GM23248 (cell line): ENCODE measurements at regions not wholly inside any gene's neighbourhood (a gene's known extent, or its start where the extent isn't known, plus 50 kb on each side); places are given as distances from the start of the nearest gene placed in this dataset.

Experiments
- DNase-seq: peaks from one replicate; pipeline ENCODE4 v3.0.0-alpha.2; 2015
- H2AFZ ChIP-seq: fragments of 200-600 bp; sonication (generic); 2 replicates; pipeline ENCODE4 v1.6.1; 2016; ENCODE audit warnings: antibody characterized with exemption
- H3F3A ChIP-seq: fragments of 200-600 bp; sonication (generic); 2 replicates; pipeline ENCODE4 v1.6.1; 2016; ENCODE audit warnings: mild to moderate bottlenecking, antibody characterized with exemption, mixed run types; ENCODE audit not compliant: insufficient read depth
- H3K27ac ChIP-seq: fragments of 200-600 bp; sonication (generic); 2 replicates; pipeline ENCODE4 v1.5.1; 2016; ENCODE audit warnings: mild to moderate bottlenecking
- H3K27me3 ChIP-seq: fragments of 200-600 bp; sonication (generic); replicated peaks from 2 replicates; pipeline ENCODE4 v1.6.1; 2016; ENCODE audit warnings: mild to moderate bottlenecking; ENCODE audit not compliant: insufficient read depth
- H3K36me3 ChIP-seq: fragments of 200-600 bp; sonication (generic); 2 replicates; pipeline ENCODE4 v1.6.1; 2016; ENCODE audit warnings: low read depth, mild to moderate bottlenecking
- H3K4me1 ChIP-seq: fragments of 200-600 bp; sonication (generic); 2 replicates; pipeline ENCODE4 v1.6.1; 2016; ENCODE audit warnings: mild to moderate bottlenecking; ENCODE audit not compliant: insufficient read depth
- H3K4me2 ChIP-seq: fragments of 200-600 bp; sonication (generic); one replicate; pipeline ENCODE4 v1.6.1; 2016; ENCODE audit warnings: mild to moderate bottlenecking; ENCODE audit not compliant: unreplicated experiment
- H3K4me3 ChIP-seq: fragments of 200-600 bp; sonication (generic); 2 replicates; pipeline ENCODE4 v1.5.1; 2016; ENCODE audit warnings: mild to moderate bottlenecking
- H3K79me2 ChIP-seq: fragments of 200-600 bp; sonication (generic); 2 replicates; pipeline ENCODE4 v1.6.1; 2016; ENCODE audit warnings: mild to moderate bottlenecking; ENCODE audit not compliant: insufficient read depth
- H3K9ac ChIP-seq: fragments of 200-600 bp; sonication (generic); 2 replicates; pipeline ENCODE4 v1.6.1; 2016; ENCODE audit warnings: mild to moderate bottlenecking
- H3K9me2 ChIP-seq: fragments of 200-600 bp; sonication (generic); 2 replicates; pipeline ENCODE4 v1.6.1; 2016; ENCODE audit warnings: mixed run types, mild to moderate bottlenecking, moderate library complexity; ENCODE audit not compliant: insufficient read depth
- H3K9me3 ChIP-seq: fragments of 200-600 bp; sonication (generic); one replicate; pipeline ENCODE4 v1.6.1; 2017; ENCODE audit warnings: low read depth
- H4K20me1 ChIP-seq: fragments of 200-600 bp; sonication (generic); 2 replicates; pipeline ENCODE4 v1.6.0; 2016; ENCODE audit not compliant: insufficient read depth
- EZH2 ChIP-seq: fragments of 200-600 bp; sonication (generic); IDR thresholded peaks from 2 replicates; pipeline ENCODE4 v1.6.1; 2018; ENCODE audit warnings: antibody characterized with exemption, mild to moderate bottlenecking; ENCODE audit not compliant: insufficient read depth, poor library complexity, severe bottlenecking
- EZH2phosphoT487 ChIP-seq: fragments of 200-600 bp; sonication (generic); IDR thresholded peaks from 2 replicates; pipeline ENCODE4 v1.6.1; 2018; ENCODE audit warnings: antibody characterized with exemption, moderate library complexity, mild to moderate bottlenecking, low read depth; ENCODE audit not compliant: insufficient read depth
- WGBS, 2 experiments: methylation state at CpG; one replicate each; pipeline ENCODE4 v1.1.6; 2015 to 2017; ENCODE audit warnings: low lambda C conversion rate in 2 of 2, low coverage in 1 of 2; ENCODE audit errors: missing lambda C conversion rate in 2 of 2; 5-methylcytosine and 5-hydroxymethylcytosine counted together
- in situ Hi-C: fragments of 300-500 bp; cut with MboI; formaldehyde crosslinking; loops from 2 replicates; pipeline ENCODE4 v1.15.0; 2020

DNA sequence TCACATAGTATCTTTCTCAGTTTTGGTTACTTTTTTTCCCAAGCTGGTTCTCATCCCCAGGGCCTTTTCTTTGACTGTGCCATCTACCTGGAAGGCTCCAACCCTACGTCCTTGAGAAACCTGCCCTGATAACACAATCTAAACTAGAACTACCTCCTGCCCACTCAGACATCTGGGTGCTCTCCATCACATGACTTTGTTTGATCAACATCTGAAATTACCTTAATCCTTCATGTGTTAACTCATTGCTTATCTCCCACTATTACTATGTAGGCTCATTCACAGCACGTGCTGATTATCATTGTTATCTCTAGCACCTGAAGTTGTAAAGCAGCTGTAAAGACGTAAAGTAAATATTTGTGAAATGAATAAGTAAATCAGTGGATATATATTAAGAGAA lies 784.0 kb downstream of the TMTC2 start:
- no peaks in the 10 kb centered on the region for H3K36me3 ChIP-seq
- in situ Hi-C loops, result no loop called here
- no peak for TF ChIP-seq EZH2phosphoT487
- no peak for TF ChIP-seq EZH2
- DNase-seq, result no peak
- H2AFZ ChIP-seq, result no peak overlapping the region
- no peak overlapping the region for H3K4me3 ChIP-seq
- no peak overlapping the region for H3K4me2 ChIP-seq
- no peaks in the 10 kb centered on the region for H3K9me3 ChIP-seq
- H3K9me2 ChIP-seq, result no peaks in the 10 kb centered on the region
- no peaks in the 10 kb centered on the region for H3K4me1 ChIP-seq
- H3K79me2 ChIP-seq, result no peaks in the 10 kb centered on the region
- no peak overlapping the region for H3K9ac ChIP-seq
- no peaks in the 10 kb centered on the region for H4K20me1 ChIP-seq
- no peaks in the 10 kb centered on the region for H3F3A ChIP-seq
- H3K27ac ChIP-seq, result no peak overlapping the region
- WGBS, 2 experiments, result 62 to 74% methylated on average over 3 of the region's 3 CpGs
- H3K27me3 ChIP-seq, result no peaks in the 10 kb centered on the region

DNA sequence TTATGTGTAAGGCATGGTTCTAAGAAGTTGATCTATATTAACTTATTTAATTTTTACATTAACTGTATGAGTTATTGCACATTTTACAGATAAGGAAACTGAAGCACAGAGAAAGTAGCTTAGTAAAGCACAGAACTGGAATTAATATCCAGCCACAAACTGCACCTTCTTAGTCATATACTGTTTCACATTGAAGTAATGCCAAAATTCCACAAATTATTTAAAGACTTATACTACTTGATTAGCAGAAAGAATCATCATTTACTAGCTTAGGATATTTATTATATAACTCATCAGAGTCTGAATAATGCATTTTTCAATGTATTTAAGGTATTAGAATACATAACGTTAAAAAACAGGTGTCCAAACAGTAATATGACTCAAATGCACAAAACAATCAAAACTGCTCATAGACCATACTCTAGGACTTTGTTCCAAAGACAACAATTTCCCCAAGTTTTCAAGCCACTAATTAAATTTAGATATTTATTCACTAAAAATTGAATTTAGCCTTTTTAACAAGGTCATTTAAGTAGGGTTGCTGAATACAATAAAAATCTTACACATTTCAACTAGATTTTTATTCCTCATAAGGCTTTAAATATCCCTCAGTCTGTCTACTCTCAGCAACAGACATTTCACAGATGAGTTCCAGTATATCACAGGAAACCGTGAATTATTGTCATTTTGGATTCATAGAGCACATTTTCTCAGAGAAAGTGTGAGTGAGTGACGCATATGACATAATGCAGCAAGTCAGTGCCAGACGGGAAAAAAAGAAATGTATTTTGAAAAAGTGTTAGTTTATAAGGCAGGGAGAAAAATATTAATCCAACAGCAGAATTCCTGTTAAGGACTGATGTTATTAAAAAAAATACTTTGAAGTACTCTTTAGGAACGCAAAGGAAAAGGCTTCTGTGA lies 782.5 kb downstream of the TMTC2 start:
- H3K4me3 ChIP-seq, result no peak overlapping the region

DNA sequence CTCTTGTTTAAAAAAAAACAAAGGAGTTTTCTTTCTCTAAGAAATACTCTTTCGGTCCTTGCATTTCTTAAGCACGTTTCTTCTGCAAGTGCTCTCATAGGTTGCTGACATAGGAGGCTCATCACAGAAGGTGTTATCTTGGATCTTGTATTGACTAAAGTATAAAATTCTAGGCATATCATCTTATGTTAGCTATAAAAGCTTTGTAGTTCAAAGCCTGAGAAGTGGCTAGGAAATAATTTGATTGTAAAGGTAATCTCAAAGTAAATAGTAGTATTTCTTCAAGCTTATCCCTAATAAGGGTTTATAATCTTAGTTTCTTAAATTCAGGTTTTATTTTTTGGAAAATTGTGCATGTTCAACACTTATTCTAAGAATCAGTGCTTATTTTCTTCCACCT lies 778.9 kb downstream of the TMTC2 start:
- H3K4me1 ChIP-seq, result no peaks in the 10 kb centered on the region
- H3F3A ChIP-seq, result no peaks in the 10 kb centered on the region
- H2AFZ ChIP-seq, result no peak overlapping the region
- in situ Hi-C loops, result no loop called here
- H3K9me2 ChIP-seq, result no peaks in the 10 kb centered on the region
- no peak overlapping the region for H3K4me3 ChIP-seq
- H3K27ac ChIP-seq, result no peak overlapping the region
- WGBS, 2 experiments, result 65 to 73% methylated on average over 2 of the region's 2 CpGs
- H3K4me2 ChIP-seq, result no peak overlapping the region
- no peaks in the 10 kb centered on the region for H3K27me3 ChIP-seq
- H3K36me3 ChIP-seq, result no peaks in the 10 kb centered on the region
- H3K9ac ChIP-seq, result no peak overlapping the region
- DNase-seq, result no peak
- no peaks in the 10 kb centered on the region for H3K9me3 ChIP-seq
- H4K20me1 ChIP-seq, result no peaks in the 10 kb centered on the region
- no peak for TF ChIP-seq EZH2phosphoT487
- TF ChIP-seq EZH2, result no peak
- no peaks in the 10 kb centered on the region for H3K79me2 ChIP-seq

More for the DNA sequence above, 782.5 kb downstream of the TMTC2 start:
- no peaks in the 10 kb centered on the region for H3F3A ChIP-seq
- TF ChIP-seq EZH2 (no peak), EZH2phosphoT487 (no peak)
- H3K27ac ChIP-seq, result no peak overlapping the region
- H3K79me2 ChIP-seq, result no peaks in the 10 kb centered on the region
- no peaks in the 10 kb centered on the region for H4K20me1 ChIP-seq
- H3K4me1 ChIP-seq, result no peaks in the 10 kb centered on the region
- H3K9me3 ChIP-seq, result no peaks in the 10 kb centered on the region
- in situ Hi-C loops, result no loop called here
- peak; percentile 1 for DNase-seq
- no peaks in the 10 kb centered on the region for H3K36me3 ChIP-seq
- H2AFZ ChIP-seq, result no peak overlapping the region
- H3K9me2 ChIP-seq, result no peaks in the 10 kb centered on the region
- no peak overlapping the region for H3K9ac ChIP-seq
- WGBS, 2 experiments, result 56 to 62% methylated on average over 5 of the region's 5 CpGs
- no peaks in the 10 kb centered on the region for H3K27me3 ChIP-seq
- H3K4me2 ChIP-seq, result no peak overlapping the region

DNA sequence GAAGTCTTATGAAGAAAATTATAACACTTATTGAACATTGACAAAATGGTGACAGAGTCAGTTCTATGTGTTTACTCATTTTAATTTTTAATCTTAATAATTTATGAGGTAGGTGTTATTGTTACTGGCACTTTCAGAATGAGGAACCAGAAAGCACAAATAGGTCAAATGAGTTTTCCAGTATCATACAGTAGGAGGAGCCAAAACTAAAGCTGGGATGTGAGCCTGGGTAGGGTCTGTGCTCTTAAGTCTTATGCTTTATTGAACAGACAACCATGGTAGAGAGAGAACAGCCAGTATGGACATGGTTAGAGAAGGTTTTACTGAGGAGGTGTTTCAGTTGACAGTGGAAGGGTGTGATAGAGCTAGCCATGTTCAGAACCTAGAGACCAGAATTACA lies 775.7 kb downstream of the TMTC2 start:
- H3K27me3 ChIP-seq, result no peaks in the 10 kb centered on the region
- no peaks in the 10 kb centered on the region for H4K20me1 ChIP-seq
- in situ Hi-C loops, result no loop called here

More for the DNA sequence above, 775.7 kb downstream of the TMTC2 start:
- no peak for DNase-seq
- no peaks in the 10 kb centered on the region for H3K4me1 ChIP-seq
- H3K4me3 ChIP-seq, result no peak overlapping the region
- H3K9ac ChIP-seq, result no peak overlapping the region
- no peak overlapping the region for H3K4me2 ChIP-seq
- no peak overlapping the region for H3K27ac ChIP-seq
- no peaks in the 10 kb centered on the region for H3F3A ChIP-seq
- H3K79me2 ChIP-seq, result no peaks in the 10 kb centered on the region
- H3K36me3 ChIP-seq, result no peaks in the 10 kb centered on the region
- no peaks in the 10 kb centered on the region for H3K9me3 ChIP-seq
- H2AFZ ChIP-seq, result no peak overlapping the region
- TF ChIP-seq EZH2, result no peak
- no peak for TF ChIP-seq EZH2phosphoT487
- no peaks in the 10 kb centered on the region for H3K9me2 ChIP-seq
